ENCODE measurements at regions not wholly inside any gene's neighbourhood (a gene's known extent, or its start where the extent isn't known, plus 50 kb on each side); places are given as distances from the start of the nearest gene placed in this dataset.
"Not testable (repeated sequence)": the region's sequence is repeated elsewhere in the genome, so short reads cannot be mapped to it uniquely, and the experiment has no call there.

GRCh38 chr2:154507186-154507585 is 191.3 kb upstream of the KCNJ3 start:
- DNase-seq (ENCODE audit: low read depth), result no peak

- no peak for DNase-seq (ENCODE audit: low read depth)
Observed at GRCh38 chr2:154518872-154519271, 179.6 kb upstream of the KCNJ3 start.

GRCh38 chr2:154520951-154521350 is 177.5 kb upstream of the KCNJ3 start:
- DNase-seq (ENCODE audit: low read depth), result not testable (repeated sequence)

- no peak for DNase-seq (ENCODE audit: low read depth)
Observed at GRCh38 chr2:154526234-154526633, 172.3 kb upstream of the KCNJ3 start.

GRCh38 chr2:154527962-154528361 is 170.5 kb upstream of the KCNJ3 start:
- DNase-seq (ENCODE audit: low read depth), result no peak

GRCh38 chr2:154532004-154532403 is 166.5 kb upstream of the KCNJ3 start:
- no peak for DNase-seq (ENCODE audit: low read depth)

- no peak for DNase-seq (ENCODE audit: low read depth)
Observed at GRCh38 chr2:154532763-154533162, 165.7 kb upstream of the KCNJ3 start.

- no peak for DNase-seq (ENCODE audit: low read depth)
Observed at GRCh38 chr2:154533300-154533940, 165.1 kb upstream of the KCNJ3 start.

- DNase-seq (ENCODE audit: low read depth), result no peak
Observed at GRCh38 chr2:154537024-154537423, 161.5 kb upstream of the KCNJ3 start.

- no peak for DNase-seq (ENCODE audit: low read depth)
Observed at GRCh38 chr2:154537843-154538450, 160.5 kb upstream of the KCNJ3 start.

- DNase-seq (ENCODE audit: low read depth), result no peak
Observed at GRCh38 chr2:154546341-154546740, 152.2 kb upstream of the KCNJ3 start.

- no peak for DNase-seq (ENCODE audit: low read depth)
Observed at GRCh38 chr2:154549869-154550268, 148.6 kb upstream of the KCNJ3 start.

GRCh38 chr2:154551649-154552048 is 146.8 kb upstream of the KCNJ3 start:
- no peak for DNase-seq (ENCODE audit: low read depth)

GRCh38 chr2:154554046-154554445 is 144.4 kb upstream of the KCNJ3 start:
- no peak for DNase-seq (ENCODE audit: low read depth)

GRCh38 chr2:154555710-154556109 is 142.8 kb upstream of the KCNJ3 start:
- no peak for DNase-seq (ENCODE audit: low read depth)

GRCh38 chr2:154556146-154556545 is 142.3 kb upstream of the KCNJ3 start:
- no peak for DNase-seq (ENCODE audit: low read depth)

- DNase-seq (ENCODE audit: low read depth), result no peak
Observed at GRCh38 chr2:154556607-154557006, 141.9 kb upstream of the KCNJ3 start.

- no peak for DNase-seq (ENCODE audit: low read depth)
Observed at GRCh38 chr2:154557906-154558305, 140.6 kb upstream of the KCNJ3 start.

- no peak for DNase-seq (ENCODE audit: low read depth)
Observed at GRCh38 chr2:154565433-154565832, 133.1 kb upstream of the KCNJ3 start.

GRCh38 chr2:154568413-154568812 is 130.1 kb upstream of the KCNJ3 start:
- DNase-seq (ENCODE audit: low read depth), result no peak

GRCh38 chr2:154570501-154570900 is 128.0 kb upstream of the KCNJ3 start:
- no peak for DNase-seq (ENCODE audit: low read depth)

GRCh38 chr2:154576699-154577098 is 121.8 kb upstream of the KCNJ3 start:
- DNase-seq (ENCODE audit: low read depth), result not testable (repeated sequence)

GRCh38 chr2:154577390-154577789 is 121.1 kb upstream of the KCNJ3 start:
- DNase-seq (ENCODE audit: low read depth), result no peak

- DNase-seq (ENCODE audit: low read depth), result no peak
Observed at GRCh38 chr2:154580767-154581166, 117.7 kb upstream of the KCNJ3 start.

Data from amniotic epithelial cell (primary cell).